Liver (tissue), 8 donors: ENCODE measurements at regions not wholly inside any gene's neighbourhood (a gene's known extent, or its start where the extent isn't known, plus 50 kb on each side); places are given as distances from the start of the nearest gene placed in this dataset.

Experiments used
- DNase-seq: peaks from one replicate; pipeline ENCODE4 v3.0.0-alpha.2; 2017; ENCODE audit warnings: low spot score
- H3K27ac ChIP-seq, 2 donors: one replicate each; pipeline ENCODE4 v1.7.0; 2013; ENCODE audit warnings: inconsistent platforms in 2 of 2, low read length in 2 of 2, control low read depth in 1 of 2, low read depth in 1 of 2, mild to moderate bottlenecking in 1 of 2
- H3K27me3 ChIP-seq, 4 donors: one replicate each; pipeline versions ENCODE4 v1.6.1 to v1.7.0; 2013; ENCODE audit warnings: low read length in 3 of 4, inconsistent platforms in 1 of 4, mild to moderate bottlenecking in 1 of 4, moderate library complexity in 1 of 4; ENCODE audit not compliant: control insufficient read depth in 4 of 4, insufficient read depth in 4 of 4
- H3K36me3 ChIP-seq, 4 donors: one replicate each; pipeline versions ENCODE4 v1.6.1 to v1.7.0; 2013; ENCODE audit warnings: low read length in 3 of 4, mild to moderate bottlenecking in 3 of 4, low read depth in 1 of 4, moderate library complexity in 1 of 4; ENCODE audit not compliant: control insufficient read depth in 4 of 4, insufficient read depth in 3 of 4
- H3K4me1 ChIP-seq, 4 donors: one replicate each; pipeline versions ENCODE4 v1.6.1 to v1.7.0; 2013; ENCODE audit warnings: low read length in 3 of 4, mild to moderate bottlenecking in 3 of 4, moderate library complexity in 1 of 4; ENCODE audit not compliant: control insufficient read depth in 4 of 4, insufficient read depth in 4 of 4
- H3K4me3 ChIP-seq, 3 donors: one replicate each; pipeline versions ENCODE4 v1.6.1 to v1.7.0; 2013; ENCODE audit warnings: low read length in 3 of 3, control low read depth in 1 of 3, low read depth in 1 of 3, mild to moderate bottlenecking in 1 of 3
- H3K9ac ChIP-seq, 2 donors: one replicate each; pipeline ENCODE4 v1.7.0; 2013; ENCODE audit warnings: low read length in 2 of 2, mild to moderate bottlenecking in 2 of 2, moderate library complexity in 2 of 2, control low read depth in 1 of 2, low read depth in 1 of 2
- H3K9me3 ChIP-seq, 4 donors: one replicate each; pipeline versions ENCODE4 v1.6.1 to v1.7.0; 2013; ENCODE audit warnings: low read length in 3 of 4; ENCODE audit not compliant: control insufficient read depth in 4 of 4
- CTCF ChIP-seq: fragments of 150-350 bp; IDR thresholded peaks from 2 replicates; pipeline ENCODE4 v1.5.1; 2017; ENCODE audit warnings: improper control_type of control experiment, low read depth, low read length; ENCODE audit not compliant: missing input control
- EGR1 ChIP-seq, 2 donors: IDR thresholded peaks; 2 replicates each; pipeline ENCODE4 v1.6.1; 2016 to 2018; ENCODE audit warnings: antibody characterized with exemption in 2 of 2, low read depth in 2 of 2
- FOXA1 ChIP-seq: IDR thresholded peaks from 2 replicates; pipeline ENCODE4 v1.6.1; 2016; ENCODE audit warnings: antibody characterized with exemption
- FOXA2 ChIP-seq: IDR thresholded peaks from 2 replicates; pipeline ENCODE4 v1.6.1; 2016; ENCODE audit warnings: antibody characterized with exemption
- GABPA ChIP-seq, 2 donors: IDR thresholded peaks in 1 of 2; conservative IDR thresholded peaks in 1 of 2; 2 replicates each; pipeline ENCODE4 v1.6.1; 2016; ENCODE audit warnings: antibody characterized with exemption in 2 of 2, mild to moderate bottlenecking in 1 of 2, moderate library complexity in 1 of 2
- HNF4A ChIP-seq, 2 donors: conservative IDR thresholded peaks; 2 replicates each; pipeline ENCODE4 v1.6.1; 2016; ENCODE audit warnings: antibody characterized with exemption in 2 of 2, mild to moderate bottlenecking in 2 of 2
- HNF4G ChIP-seq: IDR thresholded peaks from 2 replicates; pipeline ENCODE4 v1.6.1; 2016; ENCODE audit warnings: antibody characterized with exemption
- JUND ChIP-seq, 2 donors: IDR thresholded peaks; 2 replicates each; pipeline ENCODE4 v1.6.1; 2016; ENCODE audit warnings: antibody characterized with exemption in 2 of 2
- NR2F2 ChIP-seq: IDR thresholded peaks from 2 replicates; pipeline ENCODE4 v1.6.1; 2016; ENCODE audit warnings: antibody characterized with exemption
- RAD21 ChIP-seq, 2 donors: IDR thresholded peaks; 2 replicates each; pipeline ENCODE4 v1.6.1; 2016; ENCODE audit warnings: antibody characterized with exemption in 2 of 2, mild to moderate bottlenecking in 2 of 2
- REST ChIP-seq: IDR thresholded peaks from 2 replicates; pipeline ENCODE4 v1.6.1; 2016; ENCODE audit warnings: antibody characterized with exemption, mild to moderate bottlenecking
- RXRA ChIP-seq, 2 donors: IDR thresholded peaks; 2 replicates each; pipeline ENCODE4 v1.6.1; 2017 to 2018; ENCODE audit warnings: antibody characterized with exemption in 2 of 2, mild to moderate bottlenecking in 1 of 2
- SP1 ChIP-seq: IDR thresholded peaks from 2 replicates; pipeline ENCODE4 v1.6.1; 2018; ENCODE audit warnings: antibody characterized with exemption, mild to moderate bottlenecking
- TAF1 ChIP-seq: conservative IDR thresholded peaks from 2 replicates; pipeline ENCODE4 v1.6.1; 2016; ENCODE audit warnings: antibody characterized with exemption, mild to moderate bottlenecking
- YY1 ChIP-seq: IDR thresholded peaks from 2 replicates; pipeline ENCODE4 v1.6.1; 2016; ENCODE audit warnings: antibody characterized with exemption, mild to moderate bottlenecking
- WGBS: extraction: QIAGEN DNeasy Blood & Tissue Kit; methylation state at CpG from one replicate; pipeline ENCODE4 v1.1.7; 2013; 5-methylcytosine and 5-hydroxymethylcytosine counted together
- TF ChIP-seq, protein P1 (sequence below): IDR thresholded peaks from 2 replicates; pipeline ENCODE4 v1.6.1; 2016; ENCODE audit warnings: antibody characterized with exemption
- TF ChIP-seq, protein P2 (sequence below): IDR thresholded peaks from 2 replicates; pipeline ENCODE4 v1.6.1; 2016; ENCODE audit warnings: antibody characterized with exemption
- TF ChIP-seq, protein P3 (sequence below): IDR thresholded peaks from 2 replicates; pipeline ENCODE4 v1.6.1; 2016; ENCODE audit warnings: antibody characterized with exemption
- donor health status: healthy.
- donor health status: healthy.
- donor health status: healthy.
- donor health status: healthy.
- donor health status: healthy.

DNA sequence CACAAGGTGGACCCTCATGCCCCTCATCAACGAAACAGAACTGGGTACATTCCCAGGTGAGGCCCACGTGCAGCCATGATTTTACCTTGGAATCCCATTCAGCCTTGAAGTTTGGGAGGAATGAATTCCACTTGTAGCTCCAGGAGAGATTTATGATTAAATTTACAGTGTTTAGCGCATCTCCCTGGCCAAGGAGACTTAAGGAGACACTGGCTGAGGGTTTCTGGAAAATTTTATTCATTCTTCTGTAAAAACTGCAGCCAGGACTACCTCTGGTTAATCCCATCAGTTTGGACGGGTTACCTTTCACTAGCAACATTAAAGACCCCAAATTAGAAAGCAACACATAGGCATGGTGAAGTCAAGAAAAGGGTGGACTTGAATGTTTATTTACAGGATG, 87.2 kb upstream of the SMURF2 start:
- Histone ChIP-seq H3K36me3 (peaks cover 0 to 20% (median 12%) of the 10 kb centered on the region in 4 donors), H3K4me3 (no peak overlapping the region)
- WGBS: 95% methylated on average over 4 of the region's 4 CpGs

More for the DNA sequence above, 87.2 kb upstream of the SMURF2 start:
- no peak for DNase-seq
- peaks cover 0 to 2% (median 0%) of the 10 kb centered on the region in 4 donors for H3K4me1 ChIP-seq
- H3K27ac ChIP-seq: no peak overlapping the region
- no peaks in the 10 kb centered on the region for H3K27me3 ChIP-seq
- TF ChIP-seq, protein P1, sequence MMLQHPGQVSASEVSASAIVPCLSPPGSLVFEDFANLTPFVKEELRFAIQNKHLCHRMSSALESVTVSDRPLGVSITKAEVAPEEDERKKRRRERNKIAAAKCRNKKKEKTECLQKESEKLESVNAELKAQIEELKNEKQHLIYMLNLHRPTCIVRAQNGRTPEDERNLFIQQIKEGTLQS: no peak
- TF ChIP-seq NR2F2 (no peak), RXRA (IDR thresholded peaks at IDR 0.05) (no peak), FOXA2 (no peak), SP1 (no peak), HNF4G (no peak), REST (no peak), YY1 (no peak), GABPA (IDR thresholded peaks at IDR 0.05 in 1 of 2, conservative IDR thresholded peaks at IDR 0.05 in 1 of 2) (no peak), CTCF (no peak), JUND (IDR thresholded peaks at IDR 0.05) (no peak), FOXA1 (no peak), TAF1 (no peak), HNF4A (conservative IDR thresholded peaks at IDR 0.05) (no peak), EGR1 (IDR thresholded peaks at IDR 0.05; ENCODE audit: low read depth in 2 of 2) (no peak), RAD21 (IDR thresholded peaks at IDR 0.05) (no peak)
- TF ChIP-seq, protein P2, sequence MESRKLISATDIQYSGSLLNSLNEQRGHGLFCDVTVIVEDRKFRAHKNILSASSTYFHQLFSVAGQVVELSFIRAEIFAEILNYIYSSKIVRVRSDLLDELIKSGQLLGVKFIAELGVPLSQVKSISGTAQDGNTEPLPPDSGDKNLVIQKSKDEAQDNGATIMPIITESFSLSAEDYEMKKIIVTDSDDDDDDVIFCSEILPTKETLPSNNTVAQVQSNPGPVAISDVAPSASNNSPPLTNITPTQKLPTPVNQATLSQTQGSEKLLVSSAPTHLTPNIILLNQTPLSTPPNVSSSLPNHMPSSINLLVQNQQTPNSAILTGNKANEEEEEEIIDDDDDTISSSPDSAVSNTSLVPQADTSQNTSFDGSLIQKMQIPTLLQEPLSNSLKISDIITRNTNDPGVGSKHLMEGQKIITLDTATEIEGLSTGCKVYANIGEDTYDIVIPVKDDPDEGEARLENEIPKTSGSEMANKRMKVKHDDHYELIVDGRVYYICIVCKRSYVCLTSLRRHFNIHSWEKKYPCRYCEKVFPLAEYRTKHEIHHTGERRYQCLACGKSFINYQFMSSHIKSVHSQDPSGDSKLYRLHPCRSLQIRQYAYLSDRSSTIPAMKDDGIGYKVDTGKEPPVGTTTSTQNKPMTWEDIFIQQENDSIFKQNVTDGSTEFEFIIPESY: no peak
- TF ChIP-seq, protein P3, sequence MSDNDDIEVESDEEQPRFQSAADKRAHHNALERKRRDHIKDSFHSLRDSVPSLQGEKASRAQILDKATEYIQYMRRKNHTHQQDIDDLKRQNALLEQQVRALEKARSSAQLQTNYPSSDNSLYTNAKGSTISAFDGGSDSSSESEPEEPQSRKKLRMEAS: no peak
- H3K9me3 ChIP-seq: no peaks in the 10 kb centered on the region
- no peak overlapping the region for H3K9ac ChIP-seq
